Chondrocyte (in vitro differentiated cells): ENCODE measurements at regions not wholly inside any gene's neighbourhood (a gene's known extent, or its start where the extent isn't known, plus 50 kb on each side); places are given as distances from the start of the nearest gene placed in this dataset.

Experiments
- DNase-seq: peaks from one replicate; pipeline ENCODE4 v3.0.0; 2021; ENCODE audit warnings: mixed read lengths, low spot score
- H3K27ac Mint-ChIP-seq: one replicate; pipeline ENCODE4 v1.8.0; 2021; ENCODE audit warnings: mild to moderate bottlenecking, moderate library complexity, mixed read lengths; ENCODE audit not compliant: unreplicated experiment
- H3K27me3 Mint-ChIP-seq: 2 replicates; pipeline ENCODE4 v1.8.0; 2021; ENCODE audit warnings: low read depth, mixed read lengths
- H3K36me3 Mint-ChIP-seq: 2 replicates; pipeline ENCODE4 v1.8.0; 2021; ENCODE audit warnings: low read depth, mixed read lengths
- H3K4me1 Mint-ChIP-seq: 2 replicates; pipeline ENCODE4 v1.8.0; 2021; ENCODE audit warnings: low read depth, mild to moderate bottlenecking, mixed read lengths
- H3K4me3 Mint-ChIP-seq: one replicate; pipeline ENCODE4 v1.8.0; 2021; ENCODE audit warnings: mild to moderate bottlenecking, moderate library complexity, mixed read lengths; ENCODE audit not compliant: unreplicated experiment
- H3K9me3 Mint-ChIP-seq: 2 replicates; pipeline ENCODE4 v1.8.0; 2021; ENCODE audit warnings: low read depth, mixed read lengths
- TF ChIP-seq, protein P1 (sequence below): fragments of 200-600 bp; sonication (generic); IDR thresholded peaks from 2 replicates; pipeline ENCODE4 v1.5.0; 2021; ENCODE audit warnings: antibody characterized with exemption, mild to moderate bottlenecking, moderate library complexity

DNA sequence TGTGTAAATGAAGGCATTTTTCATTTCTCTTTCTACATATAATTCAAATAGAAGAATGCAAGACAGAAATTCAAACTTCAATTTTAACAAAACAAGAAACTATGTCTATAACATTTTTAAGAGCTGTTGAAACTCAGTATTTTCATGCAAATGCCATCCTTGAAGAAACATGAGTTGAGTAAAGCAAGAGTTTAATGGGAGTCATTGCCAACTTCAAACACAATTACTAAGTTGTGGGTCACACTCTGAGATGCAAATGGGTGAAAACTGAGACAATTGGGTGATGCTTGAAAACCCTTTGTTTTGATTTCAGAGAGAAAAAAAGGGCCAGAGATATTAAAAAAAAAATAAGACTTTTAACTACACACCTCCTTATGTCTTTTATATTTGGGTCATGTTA is 865.9 kb downstream of the FAT4 start:
- Mint-ChIP-seq H3K4me1 (no peaks in the 10 kb centered on the region), H3K27me3 (peaks cover 2% of the 10 kb centered on the region), H3K36me3 (no peaks in the 10 kb centered on the region), H3K27ac (no peak overlapping the region), H3K4me3 (no peak overlapping the region), H3K9me3 (no peaks in the 10 kb centered on the region)
- DNase-seq: no peak
- TF ChIP-seq, protein P1, sequence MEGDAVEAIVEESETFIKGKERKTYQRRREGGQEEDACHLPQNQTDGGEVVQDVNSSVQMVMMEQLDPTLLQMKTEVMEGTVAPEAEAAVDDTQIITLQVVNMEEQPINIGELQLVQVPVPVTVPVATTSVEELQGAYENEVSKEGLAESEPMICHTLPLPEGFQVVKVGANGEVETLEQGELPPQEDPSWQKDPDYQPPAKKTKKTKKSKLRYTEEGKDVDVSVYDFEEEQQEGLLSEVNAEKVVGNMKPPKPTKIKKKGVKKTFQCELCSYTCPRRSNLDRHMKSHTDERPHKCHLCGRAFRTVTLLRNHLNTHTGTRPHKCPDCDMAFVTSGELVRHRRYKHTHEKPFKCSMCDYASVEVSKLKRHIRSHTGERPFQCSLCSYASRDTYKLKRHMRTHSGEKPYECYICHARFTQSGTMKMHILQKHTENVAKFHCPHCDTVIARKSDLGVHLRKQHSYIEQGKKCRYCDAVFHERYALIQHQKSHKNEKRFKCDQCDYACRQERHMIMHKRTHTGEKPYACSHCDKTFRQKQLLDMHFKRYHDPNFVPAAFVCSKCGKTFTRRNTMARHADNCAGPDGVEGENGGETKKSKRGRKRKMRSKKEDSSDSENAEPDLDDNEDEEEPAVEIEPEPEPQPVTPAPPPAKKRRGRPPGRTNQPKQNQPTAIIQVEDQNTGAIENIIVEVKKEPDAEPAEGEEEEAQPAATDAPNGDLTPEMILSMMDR: no peak

DNA sequence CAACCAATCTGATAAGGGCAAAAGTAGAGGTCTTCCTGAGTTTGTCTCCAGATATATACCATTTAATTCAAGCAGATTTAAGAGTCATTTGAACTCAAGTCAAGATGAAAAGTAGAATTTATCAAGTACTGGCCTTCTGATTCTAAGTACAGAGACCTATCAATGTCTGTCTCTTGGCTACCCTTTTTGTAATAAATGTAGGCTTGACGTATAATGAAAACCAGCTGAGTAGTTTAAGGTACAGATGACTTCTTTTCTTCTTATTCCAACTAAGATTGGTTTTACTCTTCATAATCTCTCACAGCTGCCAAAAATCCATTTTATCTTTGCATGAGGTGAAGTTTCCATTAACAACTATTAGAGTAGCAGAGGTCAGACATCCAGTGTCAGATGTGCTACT is 867.6 kb downstream of the FAT4 start:
- TF ChIP-seq, protein P1: no peak
- Mint-ChIP-seq H3K9me3 (no peaks in the 10 kb centered on the region), H3K4me1 (no peaks in the 10 kb centered on the region), H3K27ac (no peak overlapping the region), H3K36me3 (no peaks in the 10 kb centered on the region), H3K4me3 (no peak overlapping the region), H3K27me3 (peaks cover 3% of the 10 kb centered on the region)
- no peak for DNase-seq

GRCh38 chr4:126182786-126183185 is 868.0 kb downstream of the FAT4 start:
- no peaks in the 10 kb centered on the region for H3K9me3 Mint-ChIP-seq
- H3K36me3 Mint-ChIP-seq: no peaks in the 10 kb centered on the region
- no peaks in the 10 kb centered on the region for H3K4me1 Mint-ChIP-seq
- peaks cover 3% of the 10 kb centered on the region for H3K27me3 Mint-ChIP-seq
- DNase-seq: no peak
- TF ChIP-seq, protein P1: no peak
- H3K27ac Mint-ChIP-seq: no peak overlapping the region
- no peak overlapping the region for H3K4me3 Mint-ChIP-seq

DNA sequence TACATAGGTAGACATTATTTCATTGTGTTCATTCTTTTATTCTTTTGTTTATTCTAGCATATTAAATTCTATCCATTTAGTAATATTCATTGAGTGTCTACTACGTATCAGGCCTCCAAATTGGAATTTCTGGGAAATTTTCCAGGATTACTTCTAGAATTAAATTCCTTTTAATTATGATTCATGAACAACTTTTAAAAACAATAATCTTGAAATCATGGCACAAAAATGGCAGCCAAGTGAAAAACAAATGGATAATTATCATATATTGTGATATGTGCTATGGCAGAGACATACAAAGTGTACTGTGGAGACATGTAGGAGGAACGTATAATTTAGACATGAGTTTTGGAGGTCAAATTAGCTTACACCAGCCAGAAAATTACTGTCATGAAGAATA is 868.5 kb downstream of the FAT4 start:
- DNase-seq: no peak
- no peak overlapping the region for H3K4me3 Mint-ChIP-seq

GRCh38 chr4:126191536-126191935 is 876.8 kb downstream of the FAT4 start:
- peaks cover 1% of the 10 kb centered on the region for H3K36me3 Mint-ChIP-seq

More for the DNA sequence above, 868.5 kb downstream of the FAT4 start:
- Mint-ChIP-seq H3K36me3 (no peaks in the 10 kb centered on the region), H3K9me3 (no peaks in the 10 kb centered on the region), H3K27me3 (peaks cover 3% of the 10 kb centered on the region), H3K4me1 (no peaks in the 10 kb centered on the region), H3K27ac (no peak overlapping the region)
- TF ChIP-seq, protein P1: no peak

More at GRCh38 chr4:126191536-126191935, 876.8 kb downstream of the FAT4 start:
- Mint-ChIP-seq H3K4me1 (no peaks in the 10 kb centered on the region), H3K27ac (no peak overlapping the region), H3K4me3 (no peak overlapping the region), H3K27me3 (peaks cover 14% of the 10 kb centered on the region), H3K9me3 (no peaks in the 10 kb centered on the region)
- no peak for DNase-seq
- TF ChIP-seq, protein P1: no peak
